ENCODE measurements at regions not wholly inside any gene's neighbourhood (a gene's known extent, or its start where the extent isn't known, plus 50 kb on each side); places are given as distances from the start of the nearest gene placed in this dataset.
A peak's percentile ranks its signal among the peaks of the same experiment; 100 is the strongest.

DNA sequence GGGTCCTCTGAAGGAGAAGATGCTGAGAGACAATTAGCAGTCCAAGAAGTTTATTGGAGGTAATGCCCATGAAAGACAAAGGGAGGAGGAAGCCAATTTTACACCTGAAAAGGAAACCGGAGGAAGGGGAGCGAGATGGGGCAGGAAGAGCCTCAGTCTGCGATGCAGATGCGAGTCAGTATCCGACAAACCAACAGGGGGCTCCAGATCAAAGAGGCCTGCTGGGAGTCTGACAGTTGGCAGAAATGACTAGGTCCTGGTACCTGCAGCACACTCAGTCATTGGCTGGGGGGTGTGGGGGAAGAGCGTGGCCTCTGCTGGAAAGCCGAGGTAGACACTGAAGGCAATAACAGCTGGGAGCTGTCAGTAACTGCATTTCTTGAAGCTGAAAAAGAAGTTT lies 231.1 kb upstream of the CENPE start:
- DNase-seq (ENCODE audit: low read depth, low spot score) (no peak), FAIRE-seq (no peak)
- H3K9me3 ChIP-seq (ENCODE audit: control insufficient read depth, low read depth, low read length), result no peaks in the 10 kb centered on the region
- no peaks in the 10 kb centered on the region for H3K27me3 ChIP-seq (ENCODE audit: control insufficient read depth, extremely low read depth, insufficient read depth, low read length)
- no peaks in the 10 kb centered on the region for H4K20me1 ChIP-seq (ENCODE audit: control insufficient read depth, extremely low read depth, insufficient read depth, low read length)
- H3K9me1 ChIP-seq (ENCODE audit: control insufficient read depth, extremely low read depth, insufficient read depth, low read length), result no peaks in the 10 kb centered on the region
- no peak overlapping the region for H3K9ac ChIP-seq (ENCODE audit: control insufficient read depth, extremely low read depth, insufficient read depth, low read length)
- no peaks in the 10 kb centered on the region for H3K4me1 ChIP-seq (ENCODE audit: control insufficient read depth, extremely low read depth, insufficient read depth, low read length)
- H3K36me3 ChIP-seq (ENCODE audit: control insufficient read depth in 2 of 2, extremely low read depth in 1 of 2, insufficient read depth in 2 of 2, low read length in 2 of 2), result no peaks in the 10 kb centered on the region
- H3K27ac ChIP-seq (ENCODE audit: control insufficient read depth, insufficient read depth, low read length), result no peak overlapping the region
- dilution Hi-C loops (cut with MboI; ENCODE audit: extremely low pct_ligation_motif_present, low sequenced_read_pairs), result no loop called here
- no peak for TF ChIP-seq EZH2 (IDR thresholded peaks at IDR 0.05; ENCODE audit: low read length)
- TF ChIP-seq, protein P1, sequence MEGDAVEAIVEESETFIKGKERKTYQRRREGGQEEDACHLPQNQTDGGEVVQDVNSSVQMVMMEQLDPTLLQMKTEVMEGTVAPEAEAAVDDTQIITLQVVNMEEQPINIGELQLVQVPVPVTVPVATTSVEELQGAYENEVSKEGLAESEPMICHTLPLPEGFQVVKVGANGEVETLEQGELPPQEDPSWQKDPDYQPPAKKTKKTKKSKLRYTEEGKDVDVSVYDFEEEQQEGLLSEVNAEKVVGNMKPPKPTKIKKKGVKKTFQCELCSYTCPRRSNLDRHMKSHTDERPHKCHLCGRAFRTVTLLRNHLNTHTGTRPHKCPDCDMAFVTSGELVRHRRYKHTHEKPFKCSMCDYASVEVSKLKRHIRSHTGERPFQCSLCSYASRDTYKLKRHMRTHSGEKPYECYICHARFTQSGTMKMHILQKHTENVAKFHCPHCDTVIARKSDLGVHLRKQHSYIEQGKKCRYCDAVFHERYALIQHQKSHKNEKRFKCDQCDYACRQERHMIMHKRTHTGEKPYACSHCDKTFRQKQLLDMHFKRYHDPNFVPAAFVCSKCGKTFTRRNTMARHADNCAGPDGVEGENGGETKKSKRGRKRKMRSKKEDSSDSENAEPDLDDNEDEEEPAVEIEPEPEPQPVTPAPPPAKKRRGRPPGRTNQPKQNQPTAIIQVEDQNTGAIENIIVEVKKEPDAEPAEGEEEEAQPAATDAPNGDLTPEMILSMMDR (optimal IDR thresholded peaks at IDR 0.05 in 1 of 3, IDR thresholded peaks at IDR 0.05 in 1 of 3, conservative IDR thresholded peaks at IDR 0.05 in 1 of 3; ENCODE audit: extremely low read depth in 1 of 3, insufficient read depth in 2 of 3, low read length in 3 of 3), result peak in 2 of 3 experiments; percentile 35 to 36
- H3K4me3 ChIP-seq (ENCODE audit: control insufficient read depth in 2 of 3, extremely low read depth in 1 of 3, insufficient read depth in 2 of 3, low read depth in 1 of 3, low read length in 3 of 3), result no peak overlapping the region
- H3K4me2 ChIP-seq (ENCODE audit: control insufficient read depth, extremely low read depth, insufficient read depth, low read depth, low read length), result no peak overlapping the region
- H2AFZ ChIP-seq (ENCODE audit: control insufficient read depth, low read length), result no peak overlapping the region
- H3K79me2 ChIP-seq (ENCODE audit: control insufficient read depth, insufficient read depth, low read length), result no peaks in the 10 kb centered on the region

DNA sequence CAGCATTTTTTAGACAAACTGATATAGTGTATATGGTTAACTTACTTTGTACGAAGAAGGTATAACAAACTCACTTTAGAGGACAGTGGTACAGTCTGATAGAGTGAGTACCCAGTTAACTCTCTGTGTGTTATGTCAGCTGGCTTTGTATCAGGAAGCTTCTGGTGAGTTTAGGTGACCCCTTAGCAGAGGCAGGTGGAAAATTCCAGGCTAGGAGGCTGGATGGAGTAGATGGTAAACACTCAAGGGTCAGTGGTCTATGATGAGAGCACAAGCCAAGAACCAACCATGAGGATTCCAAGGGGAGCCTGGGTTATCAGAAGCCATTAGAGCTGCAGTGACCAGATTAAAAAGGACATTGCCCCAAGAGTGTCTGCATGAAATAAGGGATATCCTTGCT lies 227.3 kb upstream of the CENPE start:
- no peak overlapping the region for H3K9ac ChIP-seq (ENCODE audit: control insufficient read depth, extremely low read depth, insufficient read depth, low read length)
- FAIRE-seq, result no peak
- TF ChIP-seq EZH2 (IDR thresholded peaks at IDR 0.05; ENCODE audit: low read length), result no peak
- TF ChIP-seq, protein P1 (optimal IDR thresholded peaks at IDR 0.05 in 1 of 3, IDR thresholded peaks at IDR 0.05 in 1 of 3, conservative IDR thresholded peaks at IDR 0.05 in 1 of 3; ENCODE audit: extremely low read depth in 1 of 3, insufficient read depth in 2 of 3, low read length in 3 of 3), result no peak
- no peaks in the 10 kb centered on the region for H3K4me1 ChIP-seq (ENCODE audit: control insufficient read depth, extremely low read depth, insufficient read depth, low read length)
- no peaks in the 10 kb centered on the region for H3K9me3 ChIP-seq (ENCODE audit: control insufficient read depth, low read depth, low read length)
- no peak overlapping the region for H3K27ac ChIP-seq (ENCODE audit: control insufficient read depth, insufficient read depth, low read length)
- H2AFZ ChIP-seq (ENCODE audit: control insufficient read depth, low read length), result no peak overlapping the region
- no peaks in the 10 kb centered on the region for H3K36me3 ChIP-seq (ENCODE audit: control insufficient read depth in 2 of 2, extremely low read depth in 1 of 2, insufficient read depth in 2 of 2, low read length in 2 of 2)
- no peak overlapping the region for H3K4me2 ChIP-seq (ENCODE audit: control insufficient read depth, extremely low read depth, insufficient read depth, low read depth, low read length)
- no peaks in the 10 kb centered on the region for H3K9me1 ChIP-seq (ENCODE audit: control insufficient read depth, extremely low read depth, insufficient read depth, low read length)
- H3K4me3 ChIP-seq (ENCODE audit: control insufficient read depth in 2 of 3, extremely low read depth in 1 of 3, insufficient read depth in 2 of 3, low read depth in 1 of 3, low read length in 3 of 3), result no peak overlapping the region
- H3K27me3 ChIP-seq (ENCODE audit: control insufficient read depth, extremely low read depth, insufficient read depth, low read length), result no peaks in the 10 kb centered on the region
- no peaks in the 10 kb centered on the region for H4K20me1 ChIP-seq (ENCODE audit: control insufficient read depth, extremely low read depth, insufficient read depth, low read length)
- H3K79me2 ChIP-seq (ENCODE audit: control insufficient read depth, insufficient read depth, low read length), result no peaks in the 10 kb centered on the region
- no peak for DNase-seq (ENCODE audit: low read depth, low spot score)
- dilution Hi-C loops (cut with MboI; ENCODE audit: extremely low pct_ligation_motif_present, low sequenced_read_pairs), result no loop called here
